ENCODE measurements at regions not wholly inside any gene's neighbourhood (a gene's known extent, or its start where the extent isn't known, plus 50 kb on each side); places are given as distances from the start of the nearest gene placed in this dataset.
A peak's percentile ranks its signal among the peaks of the same experiment; 100 is the strongest.
"Not testable (repeated sequence)": the region's sequence is repeated elsewhere in the genome, so short reads cannot be mapped to it uniquely, and the experiment has no call there.

- FAIRE-seq = no peak
Observed at GRCh38 chr2:67904966-67905365, 157.8 kb downstream of the C1D start.

GRCh38 chr2:67906547-67906946, 156.3 kb downstream of the C1D start:
- H3K4me2 ChIP-seq (ENCODE audit: control insufficient read depth, extremely low read depth, insufficient read depth, low read depth, low read length); H3K36me3 ChIP-seq (ENCODE audit: control insufficient read depth in 2 of 2, extremely low read depth in 1 of 2, insufficient read depth in 2 of 2, low read length in 2 of 2); H3K4me3 ChIP-seq (ENCODE audit: control insufficient read depth in 2 of 3, extremely low read depth in 1 of 3, insufficient read depth in 2 of 3, low read depth in 1 of 3, low read length in 3 of 3); H3K9me1 ChIP-seq (ENCODE audit: control insufficient read depth, extremely low read depth, insufficient read depth, low read length); H3K27ac ChIP-seq (ENCODE audit: control insufficient read depth, insufficient read depth, low read length); FAIRE-seq; H3K9me3 ChIP-seq (ENCODE audit: control insufficient read depth, low read depth, low read length); H3K4me1 ChIP-seq (ENCODE audit: control insufficient read depth, extremely low read depth, insufficient read depth, low read length); H4K20me1 ChIP-seq (ENCODE audit: control insufficient read depth, extremely low read depth, insufficient read depth, low read length); H3K27me3 ChIP-seq (ENCODE audit: control insufficient read depth, extremely low read depth, insufficient read depth, low read length); DNase-seq (ENCODE audit: low read depth, low spot score); H3K79me2 ChIP-seq (ENCODE audit: control insufficient read depth, insufficient read depth, low read length); H3K9ac ChIP-seq (ENCODE audit: control insufficient read depth, extremely low read depth, insufficient read depth, low read length); H2AFZ ChIP-seq (ENCODE audit: control insufficient read depth, low read length); dilution Hi-C loops (cut with MboI; ENCODE audit: extremely low pct_ligation_motif_present, low sequenced_read_pairs): not testable (repeated sequence)

More at GRCh38 chr2:67904966-67905365, 157.8 kb downstream of the C1D start:
- H3K9me3 ChIP-seq (ENCODE audit: control insufficient read depth, low read depth, low read length) = no peaks in the 10 kb centered on the region
- no peak overlapping the region for H3K27ac ChIP-seq (ENCODE audit: control insufficient read depth, insufficient read depth, low read length)
- H3K4me3 ChIP-seq (ENCODE audit: control insufficient read depth in 2 of 3, extremely low read depth in 1 of 3, insufficient read depth in 2 of 3, low read depth in 1 of 3, low read length in 3 of 3) = no peak overlapping the region
- H3K36me3 ChIP-seq (ENCODE audit: control insufficient read depth in 2 of 2, extremely low read depth in 1 of 2, insufficient read depth in 2 of 2, low read length in 2 of 2) = no peaks in the 10 kb centered on the region
- TF ChIP-seq EZH2 (IDR thresholded peaks at IDR 0.05; ENCODE audit: low read length) = no peak
- TF ChIP-seq CTCF (optimal IDR thresholded peaks at IDR 0.05 in 1 of 3, IDR thresholded peaks at IDR 0.05 in 1 of 3, conservative IDR thresholded peaks at IDR 0.05 in 1 of 3; ENCODE audit: extremely low read depth in 1 of 3, insufficient read depth in 2 of 3, low read length in 3 of 3) = no peak
- H3K79me2 ChIP-seq (ENCODE audit: control insufficient read depth, insufficient read depth, low read length) = no peaks in the 10 kb centered on the region
- H2AFZ ChIP-seq (ENCODE audit: control insufficient read depth, low read length) = no peak overlapping the region
- H3K4me1 ChIP-seq (ENCODE audit: control insufficient read depth, extremely low read depth, insufficient read depth, low read length) = no peaks in the 10 kb centered on the region
- no peaks in the 10 kb centered on the region for H3K9me1 ChIP-seq (ENCODE audit: control insufficient read depth, extremely low read depth, insufficient read depth, low read length)
- H3K9ac ChIP-seq (ENCODE audit: control insufficient read depth, extremely low read depth, insufficient read depth, low read length) = no peak overlapping the region
- DNase-seq (ENCODE audit: low read depth, low spot score) = no peak
- no peaks in the 10 kb centered on the region for H4K20me1 ChIP-seq (ENCODE audit: control insufficient read depth, extremely low read depth, insufficient read depth, low read length)
- no peaks in the 10 kb centered on the region for H3K27me3 ChIP-seq (ENCODE audit: control insufficient read depth, extremely low read depth, insufficient read depth, low read length)
- no peak overlapping the region for H3K4me2 ChIP-seq (ENCODE audit: control insufficient read depth, extremely low read depth, insufficient read depth, low read depth, low read length)
- dilution Hi-C loops (cut with MboI; ENCODE audit: extremely low pct_ligation_motif_present, low sequenced_read_pairs) = no loop called here

GRCh38 chr2:67917332-67918054, 145.3 kb downstream of the C1D start:
- peak overlapping the region; percentile 86 for H3K27ac ChIP-seq (ENCODE audit: control insufficient read depth, insufficient read depth, low read length)

More at GRCh38 chr2:67917332-67918054, 145.3 kb downstream of the C1D start:
- Histone ChIP-seq H3K36me3 (ENCODE audit: control insufficient read depth in 2 of 2, extremely low read depth in 1 of 2, insufficient read depth in 2 of 2, low read length in 2 of 2) (no peaks in the 10 kb centered on the region), H2AFZ (ENCODE audit: control insufficient read depth, low read length) (peak overlapping the region; percentile 72), H3K9me3 (ENCODE audit: control insufficient read depth, low read depth, low read length) (no peaks in the 10 kb centered on the region), H3K27me3 (ENCODE audit: control insufficient read depth, extremely low read depth, insufficient read depth, low read length) (no peaks in the 10 kb centered on the region), H3K4me2 (ENCODE audit: control insufficient read depth, extremely low read depth, insufficient read depth, low read depth, low read length) (peak overlapping the region; percentile 63), H3K9me1 (ENCODE audit: control insufficient read depth, extremely low read depth, insufficient read depth, low read length) (no peaks in the 10 kb centered on the region), H3K4me3 (ENCODE audit: control insufficient read depth in 2 of 3, extremely low read depth in 1 of 3, insufficient read depth in 2 of 3, low read depth in 1 of 3, low read length in 3 of 3) (peak overlapping the region in 2 of 3 experiments; percentile 36 to 46), H3K79me2 (ENCODE audit: control insufficient read depth, insufficient read depth, low read length) (no peaks in the 10 kb centered on the region), H3K9ac (ENCODE audit: control insufficient read depth, extremely low read depth, insufficient read depth, low read length) (peak overlapping the region; percentile 22), H4K20me1 (ENCODE audit: control insufficient read depth, extremely low read depth, insufficient read depth, low read length) (no peaks in the 10 kb centered on the region), H3K4me1 (ENCODE audit: control insufficient read depth, extremely low read depth, insufficient read depth, low read length) (peaks cover 16% of the 10 kb centered on the region)
- peak; percentile 90 for FAIRE-seq
- dilution Hi-C loops (cut with MboI; ENCODE audit: extremely low pct_ligation_motif_present, low sequenced_read_pairs) = no loop called here
- no peak for TF ChIP-seq CTCF (optimal IDR thresholded peaks at IDR 0.05 in 1 of 3, IDR thresholded peaks at IDR 0.05 in 1 of 3, conservative IDR thresholded peaks at IDR 0.05 in 1 of 3; ENCODE audit: extremely low read depth in 1 of 3, insufficient read depth in 2 of 3, low read length in 3 of 3)
- no peak for TF ChIP-seq EZH2 (IDR thresholded peaks at IDR 0.05; ENCODE audit: low read length)
- DNase-seq (ENCODE audit: low read depth, low spot score) = peak; percentile 90
